Vagina (tissue), 2 donors: ENCODE measurements at regions not wholly inside any gene's neighbourhood (a gene's known extent, or its start where the extent isn't known, plus 50 kb on each side); places are given as distances from the start of the nearest gene placed in this dataset.

ENCODE experiments used
- POLR2AphosphoS5 ChIP-seq, 2 donors: sonication (generic); formaldehyde crosslinking; IDR thresholded peaks; one replicate each; pipeline ENCODE4 v1.9.0; 2017; ENCODE audit warnings: antibody characterized with exemption in 2 of 2, mild to moderate bottlenecking in 2 of 2, low read depth in 1 of 2; ENCODE audit not compliant: insufficient read depth in 1 of 2
- TF ChIP-seq, protein P1 (sequence below), 3 experiments: fragments of 450-650 bp in 2 of 3; fragments of 200-600 bp in 1 of 3; sonication (generic) in 1 of 3; IDR thresholded peaks; one replicate each; pipeline ENCODE4 v1.5.1; 2017 to 2019; ENCODE audit warnings: antibody characterized with exemption in 3 of 3, mild to moderate bottlenecking in 2 of 3, moderate library complexity in 2 of 3

DNA sequence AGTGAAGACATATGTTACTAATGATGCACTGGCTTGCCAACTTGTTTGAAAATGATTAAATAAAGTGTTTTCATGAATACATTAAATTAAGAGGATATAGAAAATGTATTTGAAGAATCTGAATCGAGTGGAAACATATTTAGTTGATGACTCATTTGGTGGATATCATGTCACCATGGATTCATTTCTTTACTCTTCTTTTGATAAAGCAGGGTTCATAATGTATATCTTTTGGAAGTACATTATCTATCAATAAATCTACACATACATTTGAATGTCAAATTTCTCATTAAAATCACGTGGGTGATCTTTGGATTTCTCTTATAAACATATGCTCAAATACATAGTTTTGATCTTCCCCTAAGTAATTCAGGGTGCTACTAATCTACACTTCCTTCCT lies 1148.1 kb upstream of the ACO1 start:
- TF ChIP-seq, protein P1, sequence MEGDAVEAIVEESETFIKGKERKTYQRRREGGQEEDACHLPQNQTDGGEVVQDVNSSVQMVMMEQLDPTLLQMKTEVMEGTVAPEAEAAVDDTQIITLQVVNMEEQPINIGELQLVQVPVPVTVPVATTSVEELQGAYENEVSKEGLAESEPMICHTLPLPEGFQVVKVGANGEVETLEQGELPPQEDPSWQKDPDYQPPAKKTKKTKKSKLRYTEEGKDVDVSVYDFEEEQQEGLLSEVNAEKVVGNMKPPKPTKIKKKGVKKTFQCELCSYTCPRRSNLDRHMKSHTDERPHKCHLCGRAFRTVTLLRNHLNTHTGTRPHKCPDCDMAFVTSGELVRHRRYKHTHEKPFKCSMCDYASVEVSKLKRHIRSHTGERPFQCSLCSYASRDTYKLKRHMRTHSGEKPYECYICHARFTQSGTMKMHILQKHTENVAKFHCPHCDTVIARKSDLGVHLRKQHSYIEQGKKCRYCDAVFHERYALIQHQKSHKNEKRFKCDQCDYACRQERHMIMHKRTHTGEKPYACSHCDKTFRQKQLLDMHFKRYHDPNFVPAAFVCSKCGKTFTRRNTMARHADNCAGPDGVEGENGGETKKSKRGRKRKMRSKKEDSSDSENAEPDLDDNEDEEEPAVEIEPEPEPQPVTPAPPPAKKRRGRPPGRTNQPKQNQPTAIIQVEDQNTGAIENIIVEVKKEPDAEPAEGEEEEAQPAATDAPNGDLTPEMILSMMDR (IDR thresholded peaks at IDR 0.05): no peak
- TF ChIP-seq POLR2AphosphoS5 (IDR thresholded peaks at IDR 0.05; ENCODE audit: insufficient read depth in 1 of 2, low read depth in 1 of 2): no peak
